GM18868 (cell line): ENCODE measurements at regions not wholly inside any gene's neighbourhood (a gene's known extent, or its start where the extent isn't known, plus 50 kb on each side); places are given as distances from the start of the nearest gene placed in this dataset.

ENCODE experiments used
- ATAC-seq: cut with Tn5 transposase; IDR thresholded peaks from one replicate; pipeline ENCODE4 v1.9.1; 2021; ENCODE audit warnings: mild to moderate bottlenecking, moderate library complexity; ENCODE audit not compliant: unreplicated experiment

- ATAC-seq = no peak
Observed at GRCh38 chr18:46373791-46374190, 269.6 kb downstream of the HAUS1 start.

DNA sequence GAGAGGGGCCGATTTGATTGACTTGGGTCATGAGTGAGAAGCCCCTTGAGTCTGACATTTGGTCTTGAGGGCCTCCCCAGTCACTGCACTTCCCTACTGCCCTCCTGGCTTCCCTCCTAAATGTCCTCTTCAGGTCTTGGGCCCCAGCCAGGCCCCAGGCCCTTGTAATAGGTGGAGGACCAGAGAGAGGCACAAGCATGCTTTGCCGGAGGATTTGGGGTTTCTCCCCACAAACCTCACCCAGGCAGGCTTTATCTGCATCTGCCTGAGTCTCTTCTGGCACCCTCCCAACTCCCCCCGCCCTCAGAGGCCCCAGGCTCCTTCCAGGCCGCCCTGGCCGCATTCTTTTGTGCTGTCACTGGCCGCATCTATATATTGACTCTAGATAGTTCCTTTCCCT is 270.7 kb downstream of the HAUS1 start:
- no peak for ATAC-seq

GRCh38 chr18:46377557-46377956 is 273.4 kb downstream of the HAUS1 start:
- no peak for ATAC-seq

DNA sequence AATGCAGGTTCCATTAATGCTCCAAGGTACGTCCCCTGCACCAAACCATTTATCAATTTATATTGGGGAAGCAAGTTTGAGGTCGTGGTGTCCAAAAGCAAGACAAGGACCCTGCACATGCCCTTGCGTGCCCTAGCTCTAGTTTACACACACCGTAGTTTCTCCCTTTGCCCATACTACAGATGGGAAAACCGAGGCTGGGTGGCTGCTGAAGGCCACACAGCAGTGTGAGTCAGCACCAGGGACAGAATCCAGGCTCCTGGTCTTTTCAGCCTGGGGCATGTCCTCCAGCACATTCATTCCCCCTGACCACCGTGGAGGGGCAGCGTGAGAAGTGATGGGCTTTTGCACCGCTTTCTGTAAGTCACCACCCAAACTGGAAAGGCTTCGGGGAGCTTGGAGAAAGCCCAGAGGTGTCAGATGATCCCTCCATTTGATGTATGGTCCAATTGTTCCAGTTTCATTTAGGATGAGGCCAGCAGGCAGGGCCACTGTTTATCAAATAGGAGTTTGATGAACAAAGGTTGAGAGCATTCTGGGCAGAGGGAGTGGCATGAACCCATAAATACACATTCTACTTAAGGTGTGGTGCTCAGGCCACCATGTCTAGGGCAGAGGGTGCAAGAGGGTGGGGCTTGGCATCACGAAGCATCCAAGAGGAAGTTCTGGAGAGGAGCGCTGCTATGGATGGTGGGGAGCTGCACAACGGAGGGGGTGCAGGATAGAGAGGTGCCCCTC is 274.1 kb downstream of the HAUS1 start:
- ATAC-seq = no peak

DNA sequence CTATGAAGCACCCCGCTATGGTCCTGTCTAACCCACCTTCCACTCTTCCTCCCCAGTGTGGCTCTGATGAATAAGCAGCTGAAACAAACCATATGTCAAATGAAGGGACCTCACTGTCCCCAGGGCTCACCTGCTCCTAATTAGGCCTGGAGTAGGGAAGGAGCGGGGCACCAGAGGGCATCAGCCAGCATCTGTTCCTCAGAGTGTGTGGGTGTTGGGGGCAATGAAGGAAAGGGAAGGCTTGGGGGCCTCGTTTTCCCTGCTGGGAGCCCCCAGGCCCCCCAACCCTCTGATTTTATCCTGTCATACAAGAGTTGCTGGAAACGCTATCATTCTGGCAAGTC is 274.7 kb downstream of the HAUS1 start:
- ATAC-seq = no peak

DNA sequence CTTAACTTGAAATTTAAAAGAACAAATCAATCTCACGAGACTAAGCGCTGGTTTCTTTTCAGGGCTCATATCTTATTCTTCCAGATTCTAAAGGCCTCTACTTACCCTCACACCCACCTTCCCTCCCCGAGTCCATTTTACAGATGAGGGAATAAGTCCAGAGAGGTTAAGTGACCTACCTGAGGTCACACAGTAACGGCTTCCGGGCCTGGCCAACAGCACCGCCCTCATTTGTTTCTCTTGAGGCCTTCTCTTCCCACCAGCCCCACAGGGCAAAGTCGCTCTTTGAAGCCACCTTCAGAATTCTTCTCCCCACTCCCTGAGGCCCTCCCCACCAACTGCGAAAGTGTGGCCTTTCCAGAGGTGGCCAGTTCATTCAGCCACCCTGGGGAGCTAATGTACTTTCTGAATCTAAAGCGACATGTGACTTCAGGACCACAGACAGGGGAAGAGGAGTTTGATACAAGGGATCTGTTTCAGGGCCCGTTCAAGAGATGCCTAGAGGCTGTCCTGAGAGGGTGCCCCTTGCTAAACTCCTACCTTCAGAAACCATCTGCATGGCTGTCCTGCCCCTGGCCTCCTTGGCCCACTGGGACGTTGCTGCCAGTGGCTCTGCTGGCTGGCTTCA is 275.3 kb downstream of the HAUS1 start:
- no peak for ATAC-seq

GRCh38 chr18:46385124-46385523 is 271.9 kb downstream of the LOXHD1 start:
- ATAC-seq = no peak

DNA sequence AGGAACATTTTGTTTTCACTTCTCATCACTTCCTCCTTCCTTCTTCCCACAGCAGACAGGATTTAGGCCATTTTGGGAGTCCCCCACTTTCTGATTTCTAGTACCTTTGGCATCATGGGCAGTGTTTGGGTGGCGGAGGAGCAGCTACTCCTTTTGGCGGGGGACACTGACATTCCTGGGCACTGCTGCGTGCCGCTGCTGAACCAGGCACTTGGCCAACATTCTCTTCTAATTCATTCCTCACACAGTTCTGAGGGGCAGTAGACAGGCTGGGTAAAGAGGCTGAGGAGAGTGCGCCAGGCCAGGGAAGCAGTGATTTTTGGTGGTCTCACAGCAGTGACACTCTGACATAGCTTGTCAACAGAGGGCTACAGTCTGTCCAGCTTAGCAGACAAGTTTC is 270.2 kb downstream of the LOXHD1 start:
- ATAC-seq = no peak

GRCh38 chr18:46387441-46388131 is 269.4 kb downstream of the LOXHD1 start:
- no peak for ATAC-seq

GRCh38 chr18:46388286-46388685 is 268.7 kb downstream of the LOXHD1 start:
- ATAC-seq = no peak

- no peak for ATAC-seq
Observed at GRCh38 chr18:46392576-46392975, 264.4 kb downstream of the LOXHD1 start.

GRCh38 chr18:46393230-46393629 is 263.8 kb downstream of the LOXHD1 start:
- ATAC-seq = no peak

GRCh38 chr18:46393961-46394360 is 263.1 kb downstream of the LOXHD1 start:
- ATAC-seq = no peak

GRCh38 chr18:46395795-46396194 is 261.2 kb downstream of the LOXHD1 start:
- no peak for ATAC-seq

- no peak for ATAC-seq
Observed at GRCh38 chr18:46397174-46397573, 259.8 kb downstream of the LOXHD1 start.

DNA sequence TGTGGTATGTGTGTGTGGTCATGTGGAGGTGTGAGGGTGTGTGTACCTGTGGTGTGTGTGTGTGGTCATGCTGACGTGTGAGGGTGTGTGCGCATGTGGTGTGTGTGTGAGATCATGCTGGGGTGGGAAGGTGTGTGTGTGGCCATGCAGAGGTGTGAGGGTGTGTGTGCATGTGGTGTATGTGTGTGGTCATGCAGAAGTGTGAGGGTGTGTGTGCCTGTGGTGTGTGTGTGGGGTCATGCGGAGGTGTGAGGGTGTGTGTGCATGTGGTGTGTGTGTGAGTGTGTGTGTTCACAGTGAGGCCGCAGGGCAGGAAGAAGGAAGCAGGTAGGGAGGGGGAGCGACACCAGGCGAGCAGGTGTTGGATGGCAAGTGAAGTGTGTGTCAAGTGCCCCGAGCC is 259.0 kb downstream of the LOXHD1 start:
- ATAC-seq = no peak

DNA sequence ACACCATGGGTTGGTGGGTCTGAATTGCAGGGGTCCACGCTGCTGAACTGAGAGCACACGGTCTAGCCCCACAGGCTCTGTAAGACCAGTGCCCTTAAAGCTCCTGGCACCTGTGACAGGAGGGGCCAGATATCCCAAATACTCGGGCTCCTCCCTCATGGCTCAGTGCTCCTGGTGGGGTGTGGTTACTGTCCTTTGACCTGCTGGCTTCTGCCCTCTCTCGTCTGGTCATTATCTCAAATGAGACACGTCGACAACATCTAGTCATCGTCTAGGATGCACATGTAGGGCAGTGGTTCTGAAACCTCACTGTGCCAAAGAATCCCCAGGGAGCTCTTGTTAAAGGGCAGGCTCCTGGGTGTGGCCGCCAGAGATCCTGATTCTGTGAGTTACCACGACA is 258.4 kb downstream of the LOXHD1 start:
- ATAC-seq = no peak

- ATAC-seq = no peak
Observed at GRCh38 chr18:46399303-46399702, 257.7 kb downstream of the LOXHD1 start.

DNA sequence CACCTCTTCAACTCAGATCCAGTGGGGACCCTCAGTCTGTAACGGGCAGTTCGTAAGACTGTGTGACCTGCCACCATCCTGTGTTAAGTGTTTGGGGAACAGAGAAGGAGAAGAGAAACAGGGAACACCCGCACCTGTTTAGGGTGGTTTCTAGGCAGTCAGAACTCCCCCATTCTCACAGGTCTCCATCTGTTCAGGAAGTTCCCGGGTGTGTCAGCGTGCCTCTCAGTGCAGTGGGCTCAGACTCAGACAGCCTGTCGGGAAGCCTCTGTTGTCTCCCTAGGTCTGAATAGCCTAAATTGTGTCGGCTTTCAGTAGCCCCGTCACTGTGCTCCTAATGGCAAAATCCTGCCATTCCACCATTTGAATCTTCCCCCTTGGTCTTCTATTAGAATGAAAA is 256.6 kb downstream of the LOXHD1 start:
- no peak for ATAC-seq

DNA sequence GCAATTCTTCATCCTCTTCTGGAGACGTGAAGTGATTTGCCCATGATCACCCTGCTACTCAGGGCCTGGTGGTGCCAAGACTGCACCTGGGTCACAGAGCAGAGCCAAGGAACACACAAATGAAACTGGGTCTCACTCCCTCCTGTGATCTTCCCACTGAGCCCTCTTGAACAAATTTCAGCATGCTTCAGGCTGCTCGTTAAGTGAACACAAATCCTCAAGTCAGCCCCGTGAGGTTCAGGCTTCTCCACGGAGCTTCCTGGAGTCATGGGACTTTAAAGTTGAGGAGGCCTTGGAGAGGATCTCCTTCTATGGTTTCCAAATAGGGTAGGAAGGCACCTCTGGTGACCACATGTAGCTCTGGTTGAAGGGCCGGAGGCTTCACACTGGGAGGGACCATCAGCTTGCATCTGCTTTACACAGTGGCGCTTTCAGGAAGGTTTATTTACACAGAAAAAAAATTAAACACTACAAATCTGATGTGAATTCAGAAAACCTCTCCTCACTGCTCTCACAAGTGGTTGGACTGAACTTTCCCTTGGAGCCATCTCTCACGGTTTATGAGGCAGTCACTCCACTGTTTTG is 255.4 kb downstream of the LOXHD1 start:
- ATAC-seq = no peak

DNA sequence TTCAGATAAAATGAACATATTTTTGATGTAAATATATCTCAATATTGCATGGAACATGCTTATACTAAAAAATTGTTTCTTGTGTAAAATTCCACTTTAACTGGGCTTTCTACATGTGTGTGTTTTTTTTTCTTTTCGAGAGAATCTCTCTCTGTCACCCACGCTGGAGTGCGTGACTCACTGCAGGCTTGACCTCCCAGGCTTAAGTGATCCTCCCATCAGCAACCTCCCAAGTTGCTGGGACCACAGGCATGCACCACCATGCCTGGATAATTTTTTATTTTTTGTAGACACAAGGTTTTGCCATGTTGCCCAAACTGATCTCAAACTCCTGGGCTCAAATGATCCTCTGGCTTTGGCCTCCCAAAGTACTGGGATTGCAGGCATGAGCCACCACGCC is 254.6 kb downstream of the LOXHD1 start:
- ATAC-seq = no peak

DNA sequence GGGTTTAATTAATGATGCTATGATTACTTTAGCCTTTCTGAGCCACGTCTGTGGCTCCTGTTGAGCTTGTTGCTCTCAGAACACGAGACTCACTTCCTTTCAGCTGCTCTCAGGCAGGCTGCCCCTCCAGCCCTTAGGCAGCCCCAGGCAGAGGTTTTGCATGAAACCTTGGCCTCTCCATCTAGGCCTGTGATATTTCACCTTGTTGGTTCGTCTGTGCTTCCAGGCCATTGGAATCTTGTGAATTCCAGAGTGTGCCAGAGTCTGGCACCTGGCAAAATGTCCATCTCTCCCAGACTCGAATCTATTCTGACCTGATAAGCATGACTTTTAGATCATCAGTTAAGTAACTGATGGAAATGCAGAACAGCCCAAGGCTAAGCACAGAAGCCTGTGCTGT is 254.1 kb downstream of the LOXHD1 start:
- no peak for ATAC-seq
